ENCODE measurements at regions not wholly inside any gene's neighbourhood (a gene's known extent, or its start where the extent isn't known, plus 50 kb on each side); places are given as distances from the start of the nearest gene placed in this dataset.

DNA sequence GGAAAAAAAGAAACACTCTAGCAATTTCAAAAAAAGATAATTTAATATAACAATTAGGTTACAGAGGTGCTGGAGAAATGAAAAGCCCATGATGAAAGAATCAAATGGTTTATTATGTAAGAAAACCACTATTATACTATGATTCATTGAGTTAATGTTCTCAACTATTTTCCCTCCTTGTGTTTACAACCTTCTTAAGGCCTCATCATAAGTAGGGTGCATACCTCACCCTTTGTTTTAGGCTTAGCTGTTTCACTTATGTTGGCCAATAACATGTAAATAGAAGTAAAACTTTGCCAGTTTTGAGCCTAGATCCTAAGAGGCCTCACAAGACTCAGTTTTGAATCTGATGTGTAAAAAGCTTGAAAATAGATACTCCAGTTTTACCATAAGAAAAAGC lies 418.3 kb upstream of the DDX18 start:
- BruUV-seq (replicated peaks): no TSS peak
- Histone ChIP-seq H3K36me3 (ENCODE audit: low read depth, low read length) (no peaks in the 10 kb centered on the region), H3K27ac (ENCODE audit: low read length) (no peak overlapping the region), H2AFZ (ENCODE audit: low read length) (no peak overlapping the region), H3K9ac (ENCODE audit: low read length) (no peak overlapping the region), H3K4me2 (ENCODE audit: low read length) (no peak overlapping the region), H3F3A (ENCODE audit: low read length, unreplicated experiment) (no peaks in the 10 kb centered on the region), H3K9me2 (replicated peaks; ENCODE audit: low read length) (no peaks in the 10 kb centered on the region), H3K79me2 (ENCODE audit: low read length) (no peaks in the 10 kb centered on the region), H3K9me3 (ENCODE audit: low read length) (no peaks in the 10 kb centered on the region), H3K4me3 (ENCODE audit: low read length) (no peak overlapping the region), H3K4me1 (ENCODE audit: insufficient read depth, low read length) (no peaks in the 10 kb centered on the region), H4K20me1 (ENCODE audit: low read length) (no peaks in the 10 kb centered on the region), H3K27me3 (ENCODE audit: low read length) (no peaks in the 10 kb centered on the region)
- POLR2A ChIA-PET (ENCODE audit: unreplicated experiment): no interaction called here
- no peak for ATAC-seq
- TF ChIP-seq EZH2phosphoT487 (IDR thresholded peaks at IDR 0.05; ENCODE audit: borderline replicate concordance, low read length) (no peak), EZH2 (IDR thresholded peaks at IDR 0.05; ENCODE audit: low read length, unreplicated experiment) (no peak)
- TF ChIP-seq, protein P1, sequence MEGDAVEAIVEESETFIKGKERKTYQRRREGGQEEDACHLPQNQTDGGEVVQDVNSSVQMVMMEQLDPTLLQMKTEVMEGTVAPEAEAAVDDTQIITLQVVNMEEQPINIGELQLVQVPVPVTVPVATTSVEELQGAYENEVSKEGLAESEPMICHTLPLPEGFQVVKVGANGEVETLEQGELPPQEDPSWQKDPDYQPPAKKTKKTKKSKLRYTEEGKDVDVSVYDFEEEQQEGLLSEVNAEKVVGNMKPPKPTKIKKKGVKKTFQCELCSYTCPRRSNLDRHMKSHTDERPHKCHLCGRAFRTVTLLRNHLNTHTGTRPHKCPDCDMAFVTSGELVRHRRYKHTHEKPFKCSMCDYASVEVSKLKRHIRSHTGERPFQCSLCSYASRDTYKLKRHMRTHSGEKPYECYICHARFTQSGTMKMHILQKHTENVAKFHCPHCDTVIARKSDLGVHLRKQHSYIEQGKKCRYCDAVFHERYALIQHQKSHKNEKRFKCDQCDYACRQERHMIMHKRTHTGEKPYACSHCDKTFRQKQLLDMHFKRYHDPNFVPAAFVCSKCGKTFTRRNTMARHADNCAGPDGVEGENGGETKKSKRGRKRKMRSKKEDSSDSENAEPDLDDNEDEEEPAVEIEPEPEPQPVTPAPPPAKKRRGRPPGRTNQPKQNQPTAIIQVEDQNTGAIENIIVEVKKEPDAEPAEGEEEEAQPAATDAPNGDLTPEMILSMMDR (conservative IDR thresholded peaks at IDR 0.05; ENCODE audit: low read depth, low read length): no peak
- intact Hi-C loops (cut with micrococcal nuclease): no loop called here
- DNase-seq: no peak
- CTCF ChIA-PET: no interaction called here

DNA sequence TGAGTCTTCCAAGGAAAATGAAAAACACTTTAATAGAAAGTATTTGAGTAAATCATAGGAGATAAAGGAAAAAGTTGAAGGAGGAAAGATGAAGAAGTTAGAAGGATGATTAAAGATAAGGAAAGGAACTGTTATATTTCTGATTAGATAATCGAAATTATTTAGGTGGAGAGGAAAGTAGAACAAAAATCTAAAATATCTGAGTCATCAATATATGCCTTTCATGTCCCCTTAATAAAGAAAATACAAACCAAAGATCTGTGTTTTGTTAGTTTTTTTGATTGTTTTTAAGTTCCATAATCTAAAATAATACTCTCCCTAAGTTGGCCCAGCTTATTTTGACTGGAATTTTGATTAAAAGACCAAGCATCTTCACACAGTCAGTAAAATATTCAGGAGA lies 412.9 kb upstream of the DDX18 start:
- no TSS peak for BruUV-seq (replicated peaks)
- Histone ChIP-seq H3K9ac (ENCODE audit: low read length) (no peak overlapping the region), H3K27me3 (ENCODE audit: low read length) (no peaks in the 10 kb centered on the region), H3K4me3 (ENCODE audit: low read length) (no peak overlapping the region), H3K4me1 (ENCODE audit: insufficient read depth, low read length) (no peaks in the 10 kb centered on the region), H3K4me2 (ENCODE audit: low read length) (no peak overlapping the region), H3F3A (ENCODE audit: low read length, unreplicated experiment) (no peaks in the 10 kb centered on the region), H3K36me3 (ENCODE audit: low read depth, low read length) (no peaks in the 10 kb centered on the region), H3K9me2 (replicated peaks; ENCODE audit: low read length) (no peaks in the 10 kb centered on the region), H4K20me1 (ENCODE audit: low read length) (no peaks in the 10 kb centered on the region), H2AFZ (ENCODE audit: low read length) (no peak overlapping the region), H3K27ac (ENCODE audit: low read length) (no peak overlapping the region), H3K79me2 (ENCODE audit: low read length) (no peaks in the 10 kb centered on the region), H3K9me3 (ENCODE audit: low read length) (no peaks in the 10 kb centered on the region)
- DNase-seq: no peak
- ATAC-seq: no peak
- intact Hi-C loops (cut with micrococcal nuclease): no loop called here
- CTCF ChIA-PET: no interaction called here
- TF ChIP-seq, protein P1 (conservative IDR thresholded peaks at IDR 0.05; ENCODE audit: low read depth, low read length): no peak
- no peak for TF ChIP-seq EZH2 (IDR thresholded peaks at IDR 0.05; ENCODE audit: low read length, unreplicated experiment)
- no peak for TF ChIP-seq EZH2phosphoT487 (IDR thresholded peaks at IDR 0.05; ENCODE audit: borderline replicate concordance, low read length)
- POLR2A ChIA-PET (ENCODE audit: unreplicated experiment): no interaction called here

DNA sequence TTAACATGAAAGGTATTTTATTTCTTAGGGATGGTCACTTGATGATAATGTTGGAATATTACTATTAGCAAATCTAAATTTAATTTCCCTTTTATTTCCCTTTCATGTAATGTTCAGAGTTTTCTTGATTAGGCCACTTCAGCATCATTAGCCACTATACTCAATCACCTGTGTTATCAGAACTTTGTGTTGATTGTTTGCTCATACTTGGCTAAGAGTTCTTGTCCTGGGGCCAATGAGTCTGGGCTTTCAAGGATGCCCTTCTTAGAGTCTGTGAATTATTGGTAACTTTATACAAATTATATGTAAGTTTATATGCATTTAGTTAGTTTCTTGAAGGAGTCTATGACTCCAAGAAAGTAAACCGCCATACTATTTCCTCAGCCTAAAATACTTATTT lies 408.0 kb upstream of the DDX18 start:
- Histone ChIP-seq H3K4me1 (ENCODE audit: insufficient read depth, low read length) (no peaks in the 10 kb centered on the region), H3K9me3 (ENCODE audit: low read length) (no peaks in the 10 kb centered on the region), H3K9ac (ENCODE audit: low read length) (no peak overlapping the region), H3K4me2 (ENCODE audit: low read length) (no peak overlapping the region), H3K9me2 (replicated peaks; ENCODE audit: low read length) (no peaks in the 10 kb centered on the region), H3K27me3 (ENCODE audit: low read length) (no peaks in the 10 kb centered on the region), H2AFZ (ENCODE audit: low read length) (no peak overlapping the region), H3F3A (ENCODE audit: low read length, unreplicated experiment) (no peaks in the 10 kb centered on the region), H4K20me1 (ENCODE audit: low read length) (no peaks in the 10 kb centered on the region), H3K4me3 (ENCODE audit: low read length) (no peak overlapping the region), H3K79me2 (ENCODE audit: low read length) (no peaks in the 10 kb centered on the region), H3K36me3 (ENCODE audit: low read depth, low read length) (no peaks in the 10 kb centered on the region), H3K27ac (ENCODE audit: low read length) (no peak overlapping the region)
- DNase-seq (no peak), ATAC-seq (no peak)
- no TSS peak for BruUV-seq (replicated peaks)
- TF ChIP-seq, protein P1 (conservative IDR thresholded peaks at IDR 0.05; ENCODE audit: low read depth, low read length): no peak
- TF ChIP-seq EZH2phosphoT487 (IDR thresholded peaks at IDR 0.05; ENCODE audit: borderline replicate concordance, low read length) (no peak), EZH2 (IDR thresholded peaks at IDR 0.05; ENCODE audit: low read length, unreplicated experiment) (no peak)
- ChIA-PET CTCF (no interaction called here), POLR2A (ENCODE audit: unreplicated experiment) (no interaction called here)
- intact Hi-C loops (cut with micrococcal nuclease): no loop called here

All from PC-3 (cell line).